Endodermal cell (in vitro differentiated cells): ENCODE measurements at regions not wholly inside any gene's neighbourhood (a gene's known extent, or its start where the extent isn't known, plus 50 kb on each side); places are given as distances from the start of the nearest gene placed in this dataset.

Experiments
- DNase-seq: peaks from one replicate; pipeline ENCODE4 v3.0.0-alpha.2; 2017
- H3K27ac ChIP-seq: 2 replicates; pipeline ENCODE4 v1.5.1; 2013; ENCODE audit warnings: mild to moderate bottlenecking, low read depth, low read length, moderate library complexity
- H3K27me3 ChIP-seq: 2 replicates; pipeline ENCODE4 v1.6.1; 2013; ENCODE audit warnings: mild to moderate bottlenecking, low read length, moderate library complexity; ENCODE audit not compliant: insufficient read depth, control insufficient read depth, poor library complexity, severe bottlenecking
- H3K36me3 ChIP-seq: 2 replicates; pipeline ENCODE4 v1.7.0; 2013; ENCODE audit warnings: mild to moderate bottlenecking, low read length, moderate library complexity; ENCODE audit not compliant: control insufficient read depth, insufficient read depth
- H3K4me1 ChIP-seq: one replicate; pipeline ENCODE4 v1.7.0; 2013; ENCODE audit warnings: low read length; ENCODE audit not compliant: control insufficient read depth, insufficient read depth
- H3K4me3 ChIP-seq: 2 replicates; pipeline ENCODE4 v1.5.1; 2013; ENCODE audit warnings: mild to moderate bottlenecking, low read length, moderate library complexity
- H3K9ac ChIP-seq: 2 replicates; pipeline ENCODE4 v1.6.1; 2013; ENCODE audit warnings: mild to moderate bottlenecking, low read length, moderate library complexity; ENCODE audit not compliant: poor library complexity, severe bottlenecking; ENCODE audit errors: extremely low read depth
- H3K9me3 ChIP-seq: 2 replicates; pipeline ENCODE4 v1.6.1; 2013; ENCODE audit warnings: mild to moderate bottlenecking, low read length, moderate library complexity; ENCODE audit not compliant: control insufficient read depth
- H3K27ac Mint-ChIP-seq: 2 replicates; pipeline ENCODE4 v1.8.0; 2020; ENCODE audit warnings: mixed read lengths
- H3K27me3 Mint-ChIP-seq: 2 replicates; pipeline ENCODE4 v1.8.0; 2021; ENCODE audit warnings: mild to moderate bottlenecking, mixed read lengths; ENCODE audit not compliant: insufficient read depth
- H3K36me3 Mint-ChIP-seq: 2 replicates; pipeline ENCODE4 v1.8.0; 2020; ENCODE audit warnings: low read depth, mixed read lengths
- H3K4me1 Mint-ChIP-seq: 2 replicates; pipeline ENCODE4 v1.8.0; 2020; ENCODE audit warnings: mixed read lengths
- H3K4me3 Mint-ChIP-seq: 2 replicates; pipeline ENCODE4 v1.8.0; 2020; ENCODE audit warnings: mild to moderate bottlenecking, moderate library complexity, mixed read lengths
- H3K9me3 Mint-ChIP-seq: 2 replicates; pipeline ENCODE4 v1.8.0; 2020; ENCODE audit warnings: mild to moderate bottlenecking, mixed read lengths
- CTCF ChIP-seq: fragments of 200-600 bp; sonication (generic); conservative IDR thresholded peaks from 2 replicates; pipeline ENCODE4 v1.5.0; 2021; ENCODE audit warnings: antibody characterized with exemption, mild to moderate bottlenecking
- WGBS, 2 experiments: methylation state at CpG; one replicate each; pipeline versions ENCODE4 v1.1.5 to v1.1.7; 2013; ENCODE audit warnings: missing lambda C conversion rate in 2 of 2, mixed read lengths in 1 of 2; ENCODE audit not compliant: insufficient coverage in 1 of 2, insufficient read length in 1 of 2; 5-methylcytosine and 5-hydroxymethylcytosine counted together

GRCh38 chr13:47826471-47826870 lies 174.6 kb downstream of the SUCLA2 start:
- Mint-ChIP-seq H3K4me1 (no peaks in the 10 kb centered on the region), H3K27me3 (no peaks in the 10 kb centered on the region), H3K36me3 (peaks cover 5% of the 10 kb centered on the region), H3K27ac (no peak overlapping the region), H3K4me3 (no peak overlapping the region), H3K9me3 (peaks cover 8% of the 10 kb centered on the region)
- Histone ChIP-seq H3K36me3 (no peaks in the 10 kb centered on the region), H3K27ac (no peak overlapping the region), H3K4me3 (no peak overlapping the region), H3K9ac (no peak overlapping the region), H3K4me1 (no peaks in the 10 kb centered on the region), H3K9me3 (peaks cover 6% of the 10 kb centered on the region), H3K27me3 (no peaks in the 10 kb centered on the region)
- DNase-seq = no peak
- no peak for TF ChIP-seq CTCF
- WGBS, 2 experiments = 73 to 94% methylated on average over 2 of the region's 2 CpGs

DNA sequence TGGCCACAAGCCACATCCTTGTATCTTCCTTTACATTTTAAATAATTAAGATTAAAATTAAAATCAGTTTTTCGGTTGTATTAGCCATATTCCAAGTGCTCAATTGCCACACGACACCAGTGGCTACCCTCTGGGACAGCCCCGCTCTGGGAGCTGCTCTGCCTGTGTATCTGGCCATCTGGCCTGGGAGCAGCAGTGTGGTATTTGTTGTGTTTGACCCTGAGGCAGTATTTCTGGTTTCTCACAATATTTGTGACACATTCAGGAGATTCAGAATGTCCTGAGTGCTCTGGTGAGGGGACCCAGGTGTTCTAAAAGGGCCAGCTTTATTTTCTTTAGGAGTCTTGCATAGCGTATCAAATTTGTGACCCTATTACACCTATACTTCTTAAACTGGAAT lies 179.0 kb downstream of the SUCLA2 start:
- Mint-ChIP-seq H3K9me3 (peaks cover 8% of the 10 kb centered on the region), H3K27ac (no peak overlapping the region), H3K27me3 (no peaks in the 10 kb centered on the region), H3K4me1 (peaks cover 10% of the 10 kb centered on the region), H3K4me3 (no peak overlapping the region), H3K36me3 (peaks cover 5% of the 10 kb centered on the region)
- Histone ChIP-seq H3K9ac (no peak overlapping the region), H3K4me1 (no peaks in the 10 kb centered on the region), H3K9me3 (peaks cover 6% of the 10 kb centered on the region), H3K4me3 (no peak overlapping the region), H3K27ac (no peak overlapping the region), H3K27me3 (no peaks in the 10 kb centered on the region), H3K36me3 (no peaks in the 10 kb centered on the region)
- WGBS, 2 experiments = 88 to 96% methylated on average over 4 of the region's 4 CpGs
- no peak for TF ChIP-seq CTCF
- DNase-seq = no peak

GRCh38 chr13:47816831-47817230 lies 184.2 kb downstream of the SUCLA2 start:
- Histone ChIP-seq H3K4me3 (no peak overlapping the region), H3K9ac (no peak overlapping the region), H3K4me1 (no peaks in the 10 kb centered on the region), H3K27ac (no peak overlapping the region), H3K27me3 (no peaks in the 10 kb centered on the region), H3K36me3 (no peaks in the 10 kb centered on the region), H3K9me3 (no peaks in the 10 kb centered on the region)
- Mint-ChIP-seq H3K4me1 (peaks cover 28% of the 10 kb centered on the region), H3K27ac (no peak overlapping the region), H3K9me3 (no peaks in the 10 kb centered on the region), H3K36me3 (no peaks in the 10 kb centered on the region), H3K27me3 (peaks cover 6% of the 10 kb centered on the region), H3K4me3 (no peak overlapping the region)
- TF ChIP-seq CTCF = no peak
- peak; percentile 54 for DNase-seq
- WGBS, 2 experiments = 40% methylated on average over 5 of the region's 5 CpGs; no CpG with 5 or more reads in 1 of the 2 experiments
